ENCODE measurements at regions not wholly inside any gene's neighbourhood (a gene's known extent, or its start where the extent isn't known, plus 50 kb on each side); places are given as distances from the start of the nearest gene placed in this dataset.
A peak's percentile ranks its signal among the peaks of the same experiment; 100 is the strongest.

- no peak for DNase-seq
- H2AK9ac ChIP-seq (replicated peaks; ENCODE audit: low read depth, low read length, poor library complexity) = no peak overlapping the region
- peak overlapping the region; percentile 6; the same call in 1 of the 2 replicates for H4K5ac ChIP-seq (ENCODE audit: low read depth, low read length)
- 0 out of 4 replicates have a peak overlapping the region, but pooled peaks of 1 of the 2 experiments have one; percentile 46 for H4K8ac ChIP-seq (ENCODE audit: low read depth in 2 of 2, low read length in 2 of 2)
- peak overlapping the region; percentile 81; the same call in 1 of the 2 replicates for H2BK20ac ChIP-seq (ENCODE audit: low read depth, low read length)
- no peak for ATAC-seq (ENCODE audit: low read depth)
- in situ Hi-C loops (cut with MboI; ENCODE audit: low sequenced_read_pairs) (no loop called here), intact Hi-C loops (cut with micrococcal nuclease) (loop anchor here (5.0 kb wide), 1 partner anchor 79 kb away; no protein-coding TSS in a partner anchor), dilution Hi-C loops (cut with HindIII; ENCODE audit: low sequenced_read_pairs, unreplicated experiment) (no loop called here)
- CTCF ChIA-PET = no interaction called here
- no CpG with 5 or more reads among the region's 6 CpGs for WGBS, 2 experiments (ENCODE audit: extremely low coverage in 2 of 2, insufficient read length in 1 of 2)
- H3K4me1 ChIP-seq (ENCODE audit: control insufficient read depth, insufficient read depth, low read length) = peaks cover 3% of the 10 kb centered on the region
- H3K56ac ChIP-seq (ENCODE audit: extremely low read depth, insufficient read depth, low read length) = no peak overlapping the region
- H2BK5ac ChIP-seq (ENCODE audit: low read depth, low read length, poor library complexity, severe bottlenecking) = no peak overlapping the region
- 0 out of 2 replicates have a peak overlapping the region, but pooled peaks have one; percentile 48 for H3K14ac ChIP-seq (replicated peaks; ENCODE audit: low read depth, low read length)
- no peaks in the 10 kb centered on the region for H4K20me1 ChIP-seq (ENCODE audit: insufficient read depth, low read length)
- H2BK15ac ChIP-seq (ENCODE audit: low read depth, low read length) = peak overlapping the region; percentile 86; the same call in 1 of the 3 replicates
- H4K91ac ChIP-seq (ENCODE audit: insufficient read depth, low read depth, low read length) = peak overlapping the region; percentile 39; the same call in 1 of the 2 replicates
- H3K23ac ChIP-seq (ENCODE audit: low read depth, low read length) = no peak overlapping the region
- H3K18ac ChIP-seq (ENCODE audit: low read depth, low read length) = no peak overlapping the region
- no peaks in the 10 kb centered on the region for H3K79me1 ChIP-seq (ENCODE audit: low read depth in 1 of 2, low read length in 2 of 2)
- no peak overlapping the region for H2AFZ ChIP-seq (replicated peaks; ENCODE audit: low read length, poor library complexity)
- POLR2A ChIA-PET (ENCODE audit: unreplicated experiment) = no interaction called here
- H3K4ac ChIP-seq (ENCODE audit: low read depth, low read length) = peak overlapping the region; percentile 43; the same call in 1 of the 2 replicates
- no peak overlapping the region for H3K4me3 ChIP-seq (ENCODE audit: insufficient read depth, low read depth, low read length)
- no peaks in the 10 kb centered on the region for H3K36me3 ChIP-seq (ENCODE audit: control insufficient read depth, insufficient read depth, low read length)
- no peaks in the 10 kb centered on the region for H3K9me3 ChIP-seq (ENCODE audit: control insufficient read depth, insufficient read depth, low read length)
- H2BK120ac ChIP-seq (ENCODE audit: low read depth, low read length) = peak overlapping the region; percentile 70; the same call in 1 of the 2 replicates
- TF ChIP-seq BHLHE40 (IDR thresholded peaks at IDR 0.05; ENCODE audit: low read depth, low read length) (no peak), SMC3 (IDR thresholded peaks at IDR 0.05; ENCODE audit: low read depth, low read length) (no peak), NFE2L2 (IDR thresholded peaks at IDR 0.05; ENCODE audit: low read depth, low read length) (no peak), MAFK (IDR thresholded peaks at IDR 0.05; ENCODE audit: low read depth, low read length) (no peak), RFX5 (IDR thresholded peaks at IDR 0.05; ENCODE audit: low read depth, low read length) (no peak), RCOR1 (IDR thresholded peaks at IDR 0.05; ENCODE audit: insufficient replicate concordance, low read length) (no peak), USF2 (IDR thresholded peaks at IDR 0.05; ENCODE audit: low read depth, low read length) (no peak), RAD21 (IDR thresholded peaks at IDR 0.05; ENCODE audit: low read length) (no peak), CTCF (conservative IDR thresholded peaks at IDR 0.05; ENCODE audit: low read depth, low read length) (no peak), MAZ (IDR thresholded peaks at IDR 0.05; ENCODE audit: borderline replicate concordance, low read depth, low read length) (no peak), FOS (IDR thresholded peaks at IDR 0.05; ENCODE audit: low read depth, low read length) (no peak), ELK1 (IDR thresholded peaks at IDR 0.05; ENCODE audit: borderline replicate concordance, low read depth, low read length) (no peak), CHD1 (IDR thresholded peaks at IDR 0.05; ENCODE audit: low read depth, low read length) (no peak), MXI1 (IDR thresholded peaks at IDR 0.05; ENCODE audit: borderline replicate concordance, low read depth, low read length) (no peak), POLR2A (IDR thresholded peaks at IDR 0.05; ENCODE audit: low read depth, low read length) (no peak)
- BruUV-seq (replicated peaks) = no TSS peak
- no peak overlapping the region for H3K9ac ChIP-seq (ENCODE audit: low read depth, low read length)
- H3K9me1 ChIP-seq (ENCODE audit: insufficient read depth, low read length) = peaks cover 9% of the 10 kb centered on the region
- peak overlapping the region; percentile 77; the same call in 1 of the 2 replicates for H2AK5ac ChIP-seq (ENCODE audit: low read depth, low read length)
- no peak overlapping the region for H3K4me2 ChIP-seq (ENCODE audit: low read depth, low read length)
- no peak overlapping the region for H3K27ac ChIP-seq (ENCODE audit: insufficient read depth, low read length)
- H3K27me3 ChIP-seq (ENCODE audit: control insufficient read depth, insufficient read depth, low read length) = no peaks in the 10 kb centered on the region
Measured at GRCh38 chr6:19722999-19723398, 114.2 kb upstream of the ID4 start.

Data from IMR-90 (cell line).